SK-N-SH treated with all-trans-retinoic acid at 6 μM for 48 hours (cell line): ENCODE measurements at regions not wholly inside any gene's neighbourhood (a gene's known extent, or its start where the extent isn't known, plus 50 kb on each side); places are given as distances from the start of the nearest gene placed in this dataset.

ENCODE experiments used
- POU6F1 ChIP-seq: fragments of 250-450 bp; sonication (Bioruptor Pico); IDR thresholded peaks from 2 replicates; pipeline ENCODE4 v1.8.0; 2021; ENCODE audit warnings: low read depth, mild to moderate bottlenecking, moderate library complexity, borderline replicate concordance
- PPARA ChIP-seq: fragments of 250-450 bp; sonication (Bioruptor Pico); IDR thresholded peaks from 2 replicates; pipeline ENCODE4 v1.5.0; 2020; ENCODE audit warnings: mild to moderate bottlenecking, borderline replicate concordance

- no peak for TF ChIP-seq POU6F1 (CRISPR knock-in tag)
- no peak for TF ChIP-seq PPARA
Observed at GRCh38 chr13:40084934-40085333, 429.5 kb downstream of the COG6 start.
